Epithelial cell of esophagus (primary cell): ENCODE measurements at regions not wholly inside any gene's neighbourhood (a gene's known extent, or its start where the extent isn't known, plus 50 kb on each side); places are given as distances from the start of the nearest gene placed in this dataset.
"Not testable (repeated sequence)": the region's sequence is repeated elsewhere in the genome, so short reads cannot be mapped to it uniquely, and the experiment has no call there.

Experiments
- DNase-seq: peaks from one replicate; pipeline ENCODE4 v3.0.0; 2010; ENCODE audit warnings: low read depth
- H3K4me3 ChIP-seq: 2 replicates; pipeline ENCODE4 v1.5.1; 2011; ENCODE audit warnings: mild to moderate bottlenecking, low read length, control low read depth
- TF ChIP-seq, protein P1 (sequence below): IDR thresholded peaks from 2 replicates; pipeline ENCODE4 v1.5.1; 2011; ENCODE audit warnings: low read depth, mild to moderate bottlenecking, low read length, control low read depth, inconsistent platforms; ENCODE audit not compliant: insufficient read depth; ENCODE audit errors: missing control alignments

DNA sequence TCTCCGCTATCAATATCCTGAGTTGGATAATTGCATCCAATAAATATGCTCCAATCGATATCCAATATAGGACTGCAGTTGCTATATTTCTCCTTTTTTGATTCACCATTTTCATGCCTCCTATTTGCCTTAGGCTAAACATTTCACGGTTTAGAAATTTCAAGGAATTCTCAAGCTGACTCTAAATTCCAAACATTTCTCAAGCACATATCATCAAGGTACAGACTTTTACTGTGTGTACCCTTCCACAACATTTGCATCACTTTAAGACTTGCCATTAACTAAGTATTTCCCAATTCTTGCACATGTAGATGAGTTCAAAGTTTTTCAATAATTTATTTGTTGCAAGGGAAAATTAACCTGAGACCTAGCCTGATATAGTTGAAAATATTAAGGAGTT is 795.2 kb upstream of the TMPRSS15 start:
- TF ChIP-seq, protein P1, sequence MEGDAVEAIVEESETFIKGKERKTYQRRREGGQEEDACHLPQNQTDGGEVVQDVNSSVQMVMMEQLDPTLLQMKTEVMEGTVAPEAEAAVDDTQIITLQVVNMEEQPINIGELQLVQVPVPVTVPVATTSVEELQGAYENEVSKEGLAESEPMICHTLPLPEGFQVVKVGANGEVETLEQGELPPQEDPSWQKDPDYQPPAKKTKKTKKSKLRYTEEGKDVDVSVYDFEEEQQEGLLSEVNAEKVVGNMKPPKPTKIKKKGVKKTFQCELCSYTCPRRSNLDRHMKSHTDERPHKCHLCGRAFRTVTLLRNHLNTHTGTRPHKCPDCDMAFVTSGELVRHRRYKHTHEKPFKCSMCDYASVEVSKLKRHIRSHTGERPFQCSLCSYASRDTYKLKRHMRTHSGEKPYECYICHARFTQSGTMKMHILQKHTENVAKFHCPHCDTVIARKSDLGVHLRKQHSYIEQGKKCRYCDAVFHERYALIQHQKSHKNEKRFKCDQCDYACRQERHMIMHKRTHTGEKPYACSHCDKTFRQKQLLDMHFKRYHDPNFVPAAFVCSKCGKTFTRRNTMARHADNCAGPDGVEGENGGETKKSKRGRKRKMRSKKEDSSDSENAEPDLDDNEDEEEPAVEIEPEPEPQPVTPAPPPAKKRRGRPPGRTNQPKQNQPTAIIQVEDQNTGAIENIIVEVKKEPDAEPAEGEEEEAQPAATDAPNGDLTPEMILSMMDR, result no peak
- H3K4me3 ChIP-seq, result no peak overlapping the region
- no peak for DNase-seq

- DNase-seq, result no peak
- no peak overlapping the region for H3K4me3 ChIP-seq
Measured at GRCh38 chr21:19218163-19218562, 814.6 kb upstream of the TMPRSS15 start.

GRCh38 chr21:19224090-19224489 is 820.5 kb upstream of the TMPRSS15 start:
- H3K4me3 ChIP-seq, result no peak overlapping the region
- TF ChIP-seq, protein P1, result no peak
- DNase-seq, result no peak

More at GRCh38 chr21:19218163-19218562, 814.6 kb upstream of the TMPRSS15 start:
- TF ChIP-seq, protein P1, result no peak

- DNase-seq, result no peak
- no peak overlapping the region for H3K4me3 ChIP-seq
- TF ChIP-seq, protein P1, result no peak
Measured at GRCh38 chr21:19228226-19228625, 824.6 kb upstream of the TMPRSS15 start.

- not testable (repeated sequence) for H3K4me3 ChIP-seq, DNase-seq
Measured at GRCh38 chr21:19233841-19234240, 830.3 kb upstream of the TMPRSS15 start.

DNA sequence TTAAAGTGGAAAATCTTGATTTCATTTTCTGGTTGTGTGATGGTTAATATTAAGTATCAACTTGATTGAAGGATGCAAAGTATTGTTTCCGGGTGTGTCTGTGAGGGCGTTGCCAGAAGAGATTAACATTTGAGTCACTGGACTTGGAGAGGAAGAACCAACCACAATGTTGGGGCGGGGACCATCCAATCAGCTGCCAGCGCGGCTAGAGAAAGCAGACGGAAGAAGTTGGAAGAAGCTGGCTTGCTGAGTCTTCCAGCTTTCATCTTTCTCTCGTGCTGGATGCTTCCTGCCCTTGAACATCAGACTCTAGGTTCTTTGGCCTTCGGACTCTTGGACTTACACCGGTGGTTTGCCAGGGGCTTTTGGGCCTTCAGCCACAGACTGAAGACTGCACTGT is 832.6 kb upstream of the TMPRSS15 start:
- no peak overlapping the region for H3K4me3 ChIP-seq
- TF ChIP-seq, protein P1, result no peak
- DNase-seq, result no peak

DNA sequence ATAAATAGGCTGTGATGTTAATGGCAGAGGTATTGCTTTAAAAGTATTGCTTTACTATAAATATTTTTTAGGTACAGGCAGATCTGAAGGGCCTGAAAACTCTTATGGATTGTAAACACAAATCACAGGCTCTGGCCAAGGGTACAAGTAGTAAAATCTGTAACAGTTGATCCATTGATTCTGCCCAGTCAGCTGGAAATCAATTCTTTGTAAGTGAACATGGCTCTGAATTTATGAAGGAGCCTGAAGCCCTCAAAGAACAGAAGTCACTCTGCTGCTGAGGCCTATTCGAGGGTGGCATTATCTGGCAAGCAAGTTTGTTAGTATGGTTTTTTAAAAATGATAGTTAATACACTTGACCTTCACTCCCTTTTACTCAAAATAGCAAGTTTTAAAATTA is 834.0 kb upstream of the TMPRSS15 start:
- TF ChIP-seq, protein P1, result no peak
- DNase-seq, result no peak
- H3K4me3 ChIP-seq, result no peak overlapping the region

DNA sequence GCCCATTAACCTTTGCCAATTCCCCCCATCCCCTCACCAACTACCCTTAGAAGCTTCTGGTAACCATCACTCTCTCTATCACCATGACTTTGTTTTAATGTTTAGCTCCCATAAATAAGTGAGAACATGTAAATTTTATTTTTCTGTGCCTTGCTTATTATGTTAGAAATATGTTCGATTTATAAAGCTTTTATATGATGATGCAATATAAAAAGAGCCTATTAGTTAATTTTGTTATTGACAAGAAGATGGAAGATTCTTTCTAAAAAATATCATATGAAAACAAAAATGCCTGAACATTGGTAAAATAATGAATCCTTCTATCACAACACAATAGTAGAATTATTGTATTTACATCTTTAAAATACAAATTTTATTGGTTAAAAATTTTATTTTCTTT is 836.1 kb upstream of the TMPRSS15 start:
- TF ChIP-seq, protein P1, result no peak
- no peak for DNase-seq
- H3K4me3 ChIP-seq, result no peak overlapping the region
